Loucy (cell line): ENCODE measurements at regions not wholly inside any gene's neighbourhood (a gene's known extent, or its start where the extent isn't known, plus 50 kb on each side); places are given as distances from the start of the nearest gene placed in this dataset.
A peak's percentile ranks its signal among the peaks of the same experiment; 100 is the strongest.

Experiments used
- H2AFZ ChIP-seq: fragments of 200-600 bp; sonication (generic); 2 replicates; pipeline ENCODE4 v1.6.0; 2016; ENCODE audit warnings: antibody characterized with exemption, mild to moderate bottlenecking, low read length, moderate library complexity
- H3F3A ChIP-seq: fragments of 200-600 bp; 2 replicates; pipeline ENCODE4 v1.6.0; 2016; ENCODE audit warnings: antibody characterized with exemption, low read depth, mild to moderate bottlenecking
- H3K27me3 ChIP-seq: fragments of 200-600 bp; sonication (generic); 2 replicates; pipeline ENCODE4 v1.6.1; 2014; ENCODE audit warnings: low read length, mild to moderate bottlenecking; ENCODE audit not compliant: insufficient read depth, poor library complexity, severe bottlenecking
- H3K36me3 ChIP-seq: fragments of 200-600 bp; sonication (generic); 2 replicates; pipeline ENCODE4 v1.6.1; 2016; ENCODE audit warnings: low read length; ENCODE audit not compliant: insufficient read depth
- H3K4me1 ChIP-seq: fragments of 200-600 bp; sonication (generic); 2 replicates; pipeline ENCODE4 v1.5.1; 2014; ENCODE audit warnings: low read length, mild to moderate bottlenecking; ENCODE audit not compliant: insufficient read depth, poor library complexity, severe bottlenecking
- H3K4me2 ChIP-seq: fragments of 200-600 bp; sonication (generic); 2 replicates; pipeline ENCODE4 v1.6.0; 2014; ENCODE audit warnings: antibody characterized with exemption, low read length, low read depth, mild to moderate bottlenecking; ENCODE audit not compliant: poor library complexity, severe bottlenecking
- H3K4me3 ChIP-seq: fragments of 200-600 bp; sonication (generic); 2 replicates; pipeline ENCODE4 v1.5.1; 2014; ENCODE audit warnings: low read length, mild to moderate bottlenecking, mixed read lengths; ENCODE audit not compliant: poor library complexity, severe bottlenecking
- H3K79me2 ChIP-seq: fragments of 200-600 bp; sonication (generic); 2 replicates; pipeline ENCODE4 v1.6.1; 2014; ENCODE audit warnings: low read length; ENCODE audit not compliant: insufficient read depth
- H3K9ac ChIP-seq: fragments of 200-600 bp; sonication (generic); 2 replicates; pipeline ENCODE4 v1.6.0; 2014; ENCODE audit warnings: mild to moderate bottlenecking, low read depth, low read length, moderate library complexity; ENCODE audit not compliant: poor library complexity, severe bottlenecking
- H3K9me2 ChIP-seq: fragments of 200-600 bp; sonication (generic); replicated peaks from 2 replicates; pipeline ENCODE4 v1.6.1; 2016; ENCODE audit warnings: low read depth, low read length, mixed read lengths
- H3K9me3 ChIP-seq: fragments of 200-600 bp; sonication (generic); 2 replicates; pipeline ENCODE4 v1.6.1; 2014; ENCODE audit warnings: mild to moderate bottlenecking, antibody characterized with exemption, low read length, low read depth; ENCODE audit not compliant: insufficient read depth
- H4K20me1 ChIP-seq: fragments of 200-600 bp; sonication (generic); 2 replicates; pipeline ENCODE4 v1.6.0; 2014; ENCODE audit warnings: antibody characterized with exemption, low read length, mild to moderate bottlenecking; ENCODE audit not compliant: insufficient read depth, poor library complexity, severe bottlenecking
- EZH2phosphoT487 ChIP-seq: fragments of 200-600 bp; IDR thresholded peaks from 2 replicates; pipeline ENCODE4 v1.6.1; 2018; ENCODE audit warnings: antibody characterized with exemption, mild to moderate bottlenecking, moderate library complexity, borderline replicate concordance
- TF ChIP-seq, protein P1 (sequence below): fragments of 200-600 bp; sonication (generic); conservative IDR thresholded peaks from 2 replicates; pipeline ENCODE4 v1.5.1; 2014; ENCODE audit warnings: mild to moderate bottlenecking, antibody characterized with exemption, low read length

DNA sequence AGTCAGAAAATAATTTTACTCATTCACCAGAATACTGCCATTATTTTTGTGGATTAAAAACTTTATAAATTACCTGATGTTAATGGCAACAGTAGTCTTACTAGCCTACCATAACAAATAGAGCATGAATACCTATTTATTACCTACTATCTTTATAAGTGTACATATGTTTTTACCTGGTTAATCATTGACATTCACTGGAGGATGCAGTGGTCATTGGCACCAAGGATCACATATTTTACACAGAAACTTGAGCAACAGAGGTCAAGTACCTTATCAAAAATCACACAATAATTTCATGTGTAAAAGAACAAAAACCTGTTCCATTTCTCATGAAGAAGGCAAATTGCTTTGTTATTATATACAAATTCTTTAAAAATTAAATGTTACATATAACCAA is 1284.9 kb upstream of the NCAM2 start:
- H3K9ac ChIP-seq = no peak overlapping the region
- no peaks in the 10 kb centered on the region for H3K4me1 ChIP-seq
- no peaks in the 10 kb centered on the region for H3K9me2 ChIP-seq
- no peak overlapping the region for H3K4me2 ChIP-seq
- no peaks in the 10 kb centered on the region for H3K79me2 ChIP-seq
- H3K27me3 ChIP-seq = no peaks in the 10 kb centered on the region
- no peaks in the 10 kb centered on the region for H4K20me1 ChIP-seq
- H3K4me3 ChIP-seq = no peak overlapping the region
- H3K36me3 ChIP-seq = no peaks in the 10 kb centered on the region
- no peak overlapping the region for H2AFZ ChIP-seq
- H3F3A ChIP-seq = no peaks in the 10 kb centered on the region
- H3K9me3 ChIP-seq = 0 out of 2 replicates have a peak, but pooled peaks cover 3% of the 10 kb centered on the region
- TF ChIP-seq EZH2phosphoT487 = no peak
- TF ChIP-seq, protein P1, sequence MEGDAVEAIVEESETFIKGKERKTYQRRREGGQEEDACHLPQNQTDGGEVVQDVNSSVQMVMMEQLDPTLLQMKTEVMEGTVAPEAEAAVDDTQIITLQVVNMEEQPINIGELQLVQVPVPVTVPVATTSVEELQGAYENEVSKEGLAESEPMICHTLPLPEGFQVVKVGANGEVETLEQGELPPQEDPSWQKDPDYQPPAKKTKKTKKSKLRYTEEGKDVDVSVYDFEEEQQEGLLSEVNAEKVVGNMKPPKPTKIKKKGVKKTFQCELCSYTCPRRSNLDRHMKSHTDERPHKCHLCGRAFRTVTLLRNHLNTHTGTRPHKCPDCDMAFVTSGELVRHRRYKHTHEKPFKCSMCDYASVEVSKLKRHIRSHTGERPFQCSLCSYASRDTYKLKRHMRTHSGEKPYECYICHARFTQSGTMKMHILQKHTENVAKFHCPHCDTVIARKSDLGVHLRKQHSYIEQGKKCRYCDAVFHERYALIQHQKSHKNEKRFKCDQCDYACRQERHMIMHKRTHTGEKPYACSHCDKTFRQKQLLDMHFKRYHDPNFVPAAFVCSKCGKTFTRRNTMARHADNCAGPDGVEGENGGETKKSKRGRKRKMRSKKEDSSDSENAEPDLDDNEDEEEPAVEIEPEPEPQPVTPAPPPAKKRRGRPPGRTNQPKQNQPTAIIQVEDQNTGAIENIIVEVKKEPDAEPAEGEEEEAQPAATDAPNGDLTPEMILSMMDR = no peak

DNA sequence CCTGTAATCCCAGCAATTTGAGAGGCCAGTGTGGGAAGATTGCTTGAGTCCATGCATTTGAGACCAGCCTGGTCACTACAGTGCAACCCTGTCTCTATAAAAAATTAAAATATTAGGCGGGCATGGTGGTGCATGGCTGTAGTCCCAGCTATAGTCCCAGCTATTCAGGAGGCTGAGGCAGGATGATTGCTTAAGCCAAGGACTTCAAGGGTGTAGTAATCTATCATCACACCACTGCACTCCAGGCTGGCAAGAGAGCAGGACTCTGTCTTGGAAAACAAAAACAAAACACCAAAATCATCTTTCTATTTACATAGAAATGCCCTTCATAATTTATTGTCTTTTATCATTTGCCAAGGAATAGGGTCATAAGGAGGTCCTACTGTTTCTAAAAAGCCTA is 1274.1 kb upstream of the NCAM2 start:
- no peak overlapping the region for H3K9ac ChIP-seq

DNA sequence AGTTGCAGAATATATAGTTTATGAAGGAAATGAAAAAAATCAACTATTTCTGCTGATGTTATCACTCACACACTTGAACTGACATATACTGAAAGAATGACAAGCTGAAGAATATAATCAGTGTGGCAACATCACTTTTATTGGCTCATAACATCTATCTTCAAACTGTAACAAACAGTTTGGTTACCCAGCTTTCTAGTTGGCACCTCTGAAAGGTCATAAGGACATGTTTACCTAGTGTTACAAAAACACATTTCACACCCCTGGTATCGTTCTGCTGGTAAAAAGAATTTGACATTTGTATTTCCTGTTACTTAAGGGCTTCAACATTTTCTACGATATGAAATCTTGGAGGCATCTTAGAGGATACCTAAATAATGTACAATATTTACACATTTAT is 1267.0 kb upstream of the NCAM2 start:
- H3K4me3 ChIP-seq = no peak overlapping the region
- TF ChIP-seq EZH2phosphoT487 = no peak
- TF ChIP-seq, protein P1 = no peak
- H3K27me3 ChIP-seq = no peaks in the 10 kb centered on the region
- H2AFZ ChIP-seq = no peak overlapping the region
- no peaks in the 10 kb centered on the region for H3K4me1 ChIP-seq
- H3K4me2 ChIP-seq = peak overlapping the region; percentile 40
- H3F3A ChIP-seq = no peaks in the 10 kb centered on the region
- no peaks in the 10 kb centered on the region for H3K79me2 ChIP-seq
- H3K36me3 ChIP-seq = no peaks in the 10 kb centered on the region
- no peaks in the 10 kb centered on the region for H4K20me1 ChIP-seq
- no peaks in the 10 kb centered on the region for H3K9me2 ChIP-seq
- H3K9ac ChIP-seq = no peak overlapping the region
- no peaks in the 10 kb centered on the region; the same call in 1 of the 2 replicates for H3K9me3 ChIP-seq

More for the DNA sequence above, 1274.1 kb upstream of the NCAM2 start:
- no peaks in the 10 kb centered on the region for H3K36me3 ChIP-seq
- no peaks in the 10 kb centered on the region for H3K9me3 ChIP-seq
- H4K20me1 ChIP-seq = no peaks in the 10 kb centered on the region
- no peaks in the 10 kb centered on the region for H3F3A ChIP-seq
- H2AFZ ChIP-seq = no peak overlapping the region
- H3K4me1 ChIP-seq = no peaks in the 10 kb centered on the region
- TF ChIP-seq, protein P1 = no peak
- TF ChIP-seq EZH2phosphoT487 = no peak
- no peak overlapping the region for H3K4me3 ChIP-seq
- no peaks in the 10 kb centered on the region for H3K27me3 ChIP-seq
- no peaks in the 10 kb centered on the region for H3K9me2 ChIP-seq
- no peaks in the 10 kb centered on the region for H3K79me2 ChIP-seq
- H3K4me2 ChIP-seq = no peak overlapping the region
